ENCODE measurements at regions not wholly inside any gene's neighbourhood (a gene's known extent, or its start where the extent isn't known, plus 50 kb on each side); places are given as distances from the start of the nearest gene placed in this dataset.
A peak's percentile ranks its signal among the peaks of the same experiment; 100 is the strongest.

DNA sequence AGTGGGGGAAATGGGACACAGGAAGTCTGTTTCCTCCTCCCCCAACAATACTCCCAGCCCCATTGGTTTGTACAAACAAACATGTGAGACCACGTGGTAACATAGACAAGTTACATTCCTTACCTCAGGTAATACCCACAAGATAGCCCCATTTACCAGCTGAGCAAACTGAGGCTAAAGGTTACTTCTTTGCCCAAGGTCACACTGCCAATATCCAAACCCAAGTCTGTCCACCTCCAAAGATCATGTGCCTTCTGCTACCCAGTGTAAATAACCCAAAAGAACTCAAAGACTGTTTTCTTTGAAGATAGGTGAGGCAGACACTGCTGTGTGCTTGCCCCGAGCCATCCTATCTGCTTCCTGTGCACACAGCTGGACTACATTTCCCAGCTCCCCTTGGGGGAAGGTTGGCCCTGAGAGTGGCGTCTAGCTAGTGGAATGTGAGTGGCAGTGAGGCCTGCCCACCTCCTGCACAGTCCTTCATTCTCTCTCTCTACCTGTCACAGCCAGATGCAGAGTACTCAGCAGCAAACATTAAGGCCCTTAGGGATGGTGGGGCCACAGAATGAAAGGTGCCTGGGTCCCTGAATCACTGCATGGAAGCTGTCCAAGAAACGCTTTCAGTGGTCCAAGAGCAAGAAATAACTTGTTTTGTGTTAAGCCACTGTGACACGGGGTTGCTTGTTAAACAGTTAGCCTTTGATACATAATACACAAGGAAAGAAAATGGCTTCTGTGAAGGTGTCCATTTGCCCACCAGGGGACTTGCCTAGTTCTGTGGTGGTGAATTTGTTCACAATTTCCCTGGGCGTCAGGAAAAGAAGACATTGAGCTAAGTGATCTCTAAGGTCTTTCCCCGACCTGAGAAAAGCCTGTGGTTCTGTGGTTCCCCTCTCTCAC, 257.7 kb upstream of the NFE2L3 start:
- Mint-ChIP-seq H3K27me3 (peaks cover 11% of the 10 kb centered on the region), H3K36me3 (ENCODE audit: insufficient read depth) (no peaks in the 10 kb centered on the region), H3K4me3 (ENCODE audit: low read depth) (peak overlapping the region; percentile 26), H3K27ac (no peak overlapping the region), H3K4me1 (ENCODE audit: low read depth) (peaks cover 15% of the 10 kb centered on the region), H3K9me3 (ENCODE audit: low read depth) (no peaks in the 10 kb centered on the region)
- TF ChIP-seq, protein P1, sequence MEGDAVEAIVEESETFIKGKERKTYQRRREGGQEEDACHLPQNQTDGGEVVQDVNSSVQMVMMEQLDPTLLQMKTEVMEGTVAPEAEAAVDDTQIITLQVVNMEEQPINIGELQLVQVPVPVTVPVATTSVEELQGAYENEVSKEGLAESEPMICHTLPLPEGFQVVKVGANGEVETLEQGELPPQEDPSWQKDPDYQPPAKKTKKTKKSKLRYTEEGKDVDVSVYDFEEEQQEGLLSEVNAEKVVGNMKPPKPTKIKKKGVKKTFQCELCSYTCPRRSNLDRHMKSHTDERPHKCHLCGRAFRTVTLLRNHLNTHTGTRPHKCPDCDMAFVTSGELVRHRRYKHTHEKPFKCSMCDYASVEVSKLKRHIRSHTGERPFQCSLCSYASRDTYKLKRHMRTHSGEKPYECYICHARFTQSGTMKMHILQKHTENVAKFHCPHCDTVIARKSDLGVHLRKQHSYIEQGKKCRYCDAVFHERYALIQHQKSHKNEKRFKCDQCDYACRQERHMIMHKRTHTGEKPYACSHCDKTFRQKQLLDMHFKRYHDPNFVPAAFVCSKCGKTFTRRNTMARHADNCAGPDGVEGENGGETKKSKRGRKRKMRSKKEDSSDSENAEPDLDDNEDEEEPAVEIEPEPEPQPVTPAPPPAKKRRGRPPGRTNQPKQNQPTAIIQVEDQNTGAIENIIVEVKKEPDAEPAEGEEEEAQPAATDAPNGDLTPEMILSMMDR (IDR thresholded peaks at IDR 0.05; ENCODE audit: unreplicated experiment): no peak
- no peak for DNase-seq (ENCODE audit: low spot score, unreplicated experiment)

DNA sequence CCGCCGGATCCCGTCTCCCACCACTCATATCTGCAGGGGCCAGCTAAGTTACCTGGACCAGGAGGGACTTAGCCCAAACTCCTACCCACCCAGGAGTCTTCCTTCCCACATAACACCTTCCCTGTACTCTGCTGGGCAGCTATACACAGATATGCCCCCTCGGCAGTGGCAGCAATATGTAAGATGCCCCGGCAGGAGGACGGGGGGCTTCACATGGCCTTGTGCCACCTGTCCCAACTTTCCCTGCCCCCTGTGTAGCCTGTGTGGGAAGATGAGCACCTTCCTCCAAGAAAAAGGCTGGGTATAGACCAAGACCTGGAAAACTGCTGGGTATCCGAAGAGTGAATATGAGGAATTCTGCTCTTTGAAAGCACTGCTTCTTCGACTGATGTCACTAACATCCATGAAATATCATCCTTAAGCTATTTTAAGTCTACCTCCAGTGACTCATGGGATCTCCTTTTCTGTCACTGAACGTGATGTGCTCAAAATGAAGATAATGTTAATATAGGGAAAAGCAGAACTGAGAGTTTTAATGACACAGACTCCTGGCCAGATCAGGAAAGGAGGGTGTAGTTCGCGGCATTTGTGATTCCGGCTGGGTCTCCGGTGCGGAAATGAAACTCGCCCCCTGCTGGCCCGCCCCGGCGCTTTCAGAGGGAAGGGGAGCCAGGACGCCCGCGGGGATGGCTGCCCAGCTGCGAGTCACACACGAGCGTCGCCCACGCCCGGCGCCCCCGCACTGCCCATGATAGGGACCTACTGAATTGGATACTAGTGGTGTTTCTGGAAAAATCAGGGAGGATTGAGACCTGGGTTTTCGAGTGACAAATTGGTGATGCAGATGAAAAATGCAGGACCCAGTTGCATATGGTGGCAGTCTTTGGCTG, 256.9 kb upstream of the NFE2L3 start:
- H3K9me3 Mint-ChIP-seq (ENCODE audit: low read depth): no peaks in the 10 kb centered on the region
- no peak overlapping the region for H3K27ac Mint-ChIP-seq
- TF ChIP-seq, protein P1 (IDR thresholded peaks at IDR 0.05; ENCODE audit: unreplicated experiment): peak; percentile 84
- peaks cover 15% of the 10 kb centered on the region for H3K4me1 Mint-ChIP-seq (ENCODE audit: low read depth)
- peak overlapping the region; percentile 62 for H3K4me3 Mint-ChIP-seq (ENCODE audit: low read depth)
- peak; percentile 67 for DNase-seq (ENCODE audit: low spot score, unreplicated experiment)
- peaks cover 13% of the 10 kb centered on the region for H3K27me3 Mint-ChIP-seq
- H3K36me3 Mint-ChIP-seq (ENCODE audit: insufficient read depth): no peaks in the 10 kb centered on the region

DNA sequence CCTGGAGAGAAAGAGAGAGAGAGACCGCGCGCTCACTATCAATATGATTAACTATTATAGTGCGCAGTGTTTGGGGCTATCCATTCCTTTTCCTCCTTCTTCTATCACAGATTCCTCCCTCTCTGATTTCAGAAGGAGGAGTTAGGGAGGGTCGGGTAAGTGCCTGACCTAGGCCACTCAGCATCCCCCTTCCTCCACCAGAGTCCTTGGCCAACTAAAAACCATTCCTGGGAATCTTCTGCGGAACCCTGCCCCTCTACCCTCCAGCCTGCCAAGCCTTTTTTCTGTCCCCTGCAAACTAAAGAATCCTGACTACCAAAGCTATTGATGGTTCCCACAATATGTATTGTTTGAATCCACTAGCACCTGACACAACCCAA, 256.2 kb upstream of the NFE2L3 start:
- Mint-ChIP-seq H3K36me3 (ENCODE audit: insufficient read depth) (no peaks in the 10 kb centered on the region), H3K4me1 (ENCODE audit: low read depth) (peaks cover 15% of the 10 kb centered on the region), H3K27ac (no peak overlapping the region), H3K9me3 (ENCODE audit: low read depth) (no peaks in the 10 kb centered on the region), H3K27me3 (peaks cover 13% of the 10 kb centered on the region), H3K4me3 (ENCODE audit: low read depth) (peak overlapping the region; percentile 62)
- no peak for DNase-seq (ENCODE audit: low spot score, unreplicated experiment)
- TF ChIP-seq, protein P1 (IDR thresholded peaks at IDR 0.05; ENCODE audit: unreplicated experiment): no peak

DNA sequence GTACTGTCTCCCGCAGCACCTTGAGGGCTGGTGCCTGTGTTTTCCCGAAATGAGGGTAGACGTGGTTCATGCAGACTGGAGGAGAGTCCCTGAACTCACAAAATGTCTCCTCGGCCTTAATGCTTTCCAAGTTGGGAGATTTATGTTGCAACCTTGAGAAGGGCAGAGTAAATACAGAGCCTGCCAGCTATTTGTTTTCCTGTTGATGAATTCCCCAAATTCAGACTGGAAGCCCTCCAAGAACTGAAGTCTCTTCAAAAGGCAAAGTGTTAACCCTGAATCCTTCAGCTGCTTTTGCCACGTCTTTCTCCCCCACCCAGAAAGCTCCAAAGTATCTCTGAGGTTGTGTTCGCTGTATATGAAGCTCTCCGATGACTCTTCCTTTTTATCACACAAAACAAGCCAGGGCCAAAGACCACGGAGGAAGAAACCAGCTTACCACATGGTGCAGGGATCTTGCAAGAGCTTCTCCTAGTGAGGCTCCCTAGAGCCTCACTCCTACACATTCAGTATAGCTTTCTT, 254.7 kb upstream of the NFE2L3 start:
- DNase-seq (ENCODE audit: low spot score, unreplicated experiment): no peak
- Mint-ChIP-seq H3K4me1 (ENCODE audit: low read depth) (peaks cover 15% of the 10 kb centered on the region), H3K4me3 (ENCODE audit: low read depth) (no peak overlapping the region), H3K27me3 (peaks cover 9% of the 10 kb centered on the region), H3K36me3 (ENCODE audit: insufficient read depth) (no peaks in the 10 kb centered on the region), H3K27ac (no peak overlapping the region), H3K9me3 (ENCODE audit: low read depth) (no peaks in the 10 kb centered on the region)
- TF ChIP-seq, protein P1 (IDR thresholded peaks at IDR 0.05; ENCODE audit: unreplicated experiment): no peak

DNA sequence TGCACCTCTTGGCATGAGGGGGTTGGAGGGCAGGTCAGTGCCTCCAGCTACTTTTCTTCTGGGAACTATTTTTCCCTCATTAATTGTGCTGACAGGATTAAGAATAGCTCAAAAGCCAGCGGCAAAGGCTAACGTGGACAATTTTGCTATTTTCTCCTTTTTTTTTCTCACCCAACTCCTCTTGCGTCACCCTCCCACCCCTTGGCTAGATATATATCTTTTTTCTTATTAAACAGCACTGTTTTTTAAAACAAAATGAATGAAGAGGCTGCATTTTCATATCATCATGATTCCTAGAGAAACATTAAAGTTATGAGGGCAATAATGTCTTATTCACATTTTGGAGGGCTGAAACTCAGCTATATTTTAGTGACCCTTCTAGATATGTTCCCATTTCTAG, 251.8 kb upstream of the NFE2L3 start:
- Mint-ChIP-seq H3K27me3 (peaks cover 6% of the 10 kb centered on the region), H3K4me1 (ENCODE audit: low read depth) (peaks cover under 1% of the 10 kb centered on the region), H3K4me3 (ENCODE audit: low read depth) (no peak overlapping the region), H3K9me3 (ENCODE audit: low read depth) (no peaks in the 10 kb centered on the region), H3K36me3 (ENCODE audit: insufficient read depth) (no peaks in the 10 kb centered on the region), H3K27ac (no peak overlapping the region)
- DNase-seq (ENCODE audit: low spot score, unreplicated experiment): no peak
- TF ChIP-seq, protein P1 (IDR thresholded peaks at IDR 0.05; ENCODE audit: unreplicated experiment): no peak

Measured in progenitor cell of endocrine pancreas (in vitro differentiated cells).